ENCODE measurements at regions not wholly inside any gene's neighbourhood (a gene's known extent, or its start where the extent isn't known, plus 50 kb on each side); places are given as distances from the start of the nearest gene placed in this dataset.

DNA sequence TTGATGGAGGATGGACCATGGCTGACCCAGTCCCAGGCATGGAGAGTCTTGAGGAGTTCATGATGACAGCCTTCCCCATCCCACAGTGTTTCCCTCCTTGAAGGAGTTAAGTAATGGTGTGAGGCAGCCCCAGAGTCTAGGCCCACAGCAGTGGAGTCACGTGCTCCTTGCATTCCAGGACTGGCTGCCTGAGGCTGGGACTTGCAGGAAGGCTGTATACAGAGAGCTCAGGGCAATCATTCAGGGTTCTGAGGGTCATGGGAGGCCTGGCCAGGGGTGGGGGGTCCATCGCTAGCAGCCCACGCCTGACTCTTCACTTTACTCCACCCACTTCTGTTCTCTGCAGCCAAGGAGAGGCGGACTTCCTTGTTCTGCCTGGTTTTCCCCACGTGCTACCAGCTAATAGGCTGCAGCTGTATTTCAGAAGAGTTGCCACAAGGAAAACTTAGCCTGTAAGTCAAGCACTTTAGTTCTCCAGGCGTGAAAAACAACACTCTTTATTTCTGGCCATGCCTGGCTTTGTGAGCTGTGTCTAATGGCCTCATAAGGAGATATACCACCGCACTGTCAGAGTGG, 272.5 kb downstream of the DHX35 start:
- no peak for DNase-seq

DNA sequence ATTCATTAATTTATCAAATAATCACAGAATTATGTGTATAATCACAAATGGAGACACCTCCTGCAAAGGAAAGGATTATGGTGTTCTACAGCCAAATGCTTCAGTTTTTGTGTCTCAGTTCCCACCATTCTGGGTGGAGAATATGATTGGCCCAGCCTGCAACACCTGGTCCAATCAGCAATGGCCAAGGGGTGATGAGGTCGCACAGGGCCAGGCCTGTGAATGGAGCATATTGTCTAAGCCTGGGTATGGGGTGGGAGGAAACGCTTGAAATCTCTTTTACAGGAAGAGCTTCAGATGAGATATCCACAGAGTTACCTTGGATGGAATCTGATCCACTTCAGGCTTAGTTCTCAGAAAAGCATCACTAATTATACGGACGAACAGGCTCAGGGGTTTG, 271.6 kb downstream of the DHX35 start:
- no peak for DNase-seq

DNA sequence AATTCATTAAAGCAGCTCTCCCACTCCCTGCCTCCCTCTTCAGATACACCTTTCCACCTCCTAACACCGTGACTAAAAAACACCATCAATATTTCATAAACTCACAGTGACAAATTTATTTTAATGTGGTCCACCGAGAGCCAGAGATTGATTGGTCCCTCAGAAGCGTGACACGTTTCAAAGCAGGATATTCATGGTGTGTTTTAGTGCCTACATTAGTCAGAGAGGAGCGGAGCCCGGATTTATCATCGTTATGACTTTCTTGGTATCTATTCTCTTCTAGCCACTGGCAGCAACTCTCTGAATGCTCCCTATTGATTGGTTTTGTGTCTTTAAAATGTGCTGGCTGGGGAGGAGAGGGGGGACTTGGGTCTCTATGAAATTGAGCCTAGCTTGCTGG, 265.3 kb downstream of the DHX35 start:
- no peak for DNase-seq

DNA sequence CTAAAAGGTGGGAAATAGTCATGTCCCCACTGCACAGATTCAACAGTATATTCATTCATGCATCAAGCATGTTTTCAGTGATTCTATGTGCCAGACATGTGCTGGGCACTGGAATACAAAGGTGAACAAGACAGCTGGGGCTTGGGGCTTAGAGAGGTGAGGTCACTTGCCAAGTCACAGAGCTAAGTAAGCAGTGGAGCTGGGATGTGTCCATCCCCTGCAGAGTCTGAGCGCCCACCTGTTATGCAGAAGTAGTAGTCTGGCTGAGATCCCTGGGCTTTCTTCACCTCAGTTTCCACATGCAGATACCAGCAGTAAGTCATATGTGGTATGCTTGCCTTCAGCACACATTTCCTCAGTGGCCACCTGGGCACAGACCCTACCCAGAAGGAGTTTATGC, 263.8 kb downstream of the DHX35 start:
- no peak for DNase-seq

DNA sequence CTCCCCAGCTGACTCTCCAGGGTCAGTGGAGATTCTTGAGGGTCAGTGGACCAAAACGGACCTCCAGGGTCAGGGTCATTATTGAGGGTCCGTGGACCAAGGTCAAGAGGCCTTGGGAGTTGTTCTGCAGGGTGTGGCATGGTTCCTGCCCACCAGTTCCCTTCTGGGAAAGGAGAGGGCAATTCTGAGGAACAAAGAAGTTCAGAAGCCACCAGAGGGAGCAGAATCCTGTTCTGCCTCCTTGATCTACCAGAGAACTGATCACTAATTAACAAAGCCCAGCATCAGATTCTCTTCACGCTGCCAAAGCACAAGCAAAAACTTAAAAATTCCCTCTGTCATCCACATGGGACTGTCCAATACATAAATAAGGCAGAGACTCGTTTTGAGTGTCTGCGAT, 263.4 kb downstream of the DHX35 start:
- DNase-seq: no peak

DNA sequence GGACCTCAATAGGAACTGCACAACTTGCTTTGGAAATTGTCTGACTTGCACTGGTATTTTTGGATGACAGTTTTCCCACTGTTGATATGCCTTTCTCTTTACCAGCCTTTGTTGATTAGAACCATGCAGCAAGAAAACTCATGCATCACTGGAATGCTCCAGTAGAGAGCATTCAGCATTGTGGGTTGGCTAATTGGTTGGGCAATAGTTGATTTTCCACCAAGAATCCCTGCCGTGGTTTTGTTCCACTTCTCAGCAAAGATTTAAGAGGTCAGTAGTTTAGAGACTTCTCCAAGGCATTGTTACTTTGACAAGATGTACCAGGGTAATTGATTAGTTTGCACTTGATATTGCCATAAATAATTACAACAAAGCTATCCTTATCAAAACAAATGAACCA, 260.0 kb downstream of the DHX35 start:
- DNase-seq: no peak

DNA sequence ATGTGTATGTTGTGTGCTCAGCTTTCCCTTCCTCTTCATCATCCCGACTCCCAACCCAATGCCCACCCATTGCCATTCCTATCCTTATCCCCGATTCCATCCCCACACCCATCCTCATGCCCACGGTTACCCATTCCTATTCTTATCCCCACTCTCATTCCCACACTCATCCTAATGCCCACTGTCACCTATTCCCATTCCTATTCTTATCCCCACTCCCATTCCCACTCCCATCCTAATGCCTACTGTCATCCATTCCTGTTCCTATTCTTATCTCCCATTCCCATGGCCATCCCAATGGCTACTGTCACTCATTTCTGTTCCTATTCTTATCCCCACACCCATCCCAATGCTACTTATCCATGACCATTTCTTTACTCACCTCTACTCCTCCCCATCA, 254.1 kb downstream of the DHX35 start:
- no peak for DNase-seq

DNA sequence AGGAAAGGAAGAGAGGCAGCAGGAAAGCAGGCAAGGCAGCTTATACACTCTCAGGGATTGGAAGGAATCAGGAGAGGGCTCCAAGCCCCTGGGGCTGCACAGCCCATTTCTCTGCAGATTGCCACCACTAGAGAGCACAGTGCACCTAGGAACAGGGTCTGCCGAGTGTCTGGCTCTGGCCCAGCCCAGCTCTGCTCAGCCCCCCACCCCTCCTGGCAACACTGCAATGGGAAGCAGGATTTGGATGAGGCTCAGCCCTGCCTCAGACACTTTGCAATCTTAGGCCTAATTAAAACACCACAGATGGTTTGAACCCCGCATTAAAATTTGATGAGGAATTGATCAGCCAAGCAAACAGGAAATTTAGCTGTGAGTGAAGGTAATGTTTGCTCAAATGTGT, 252.7 kb downstream of the DHX35 start:
- DNase-seq: no peak

DNA sequence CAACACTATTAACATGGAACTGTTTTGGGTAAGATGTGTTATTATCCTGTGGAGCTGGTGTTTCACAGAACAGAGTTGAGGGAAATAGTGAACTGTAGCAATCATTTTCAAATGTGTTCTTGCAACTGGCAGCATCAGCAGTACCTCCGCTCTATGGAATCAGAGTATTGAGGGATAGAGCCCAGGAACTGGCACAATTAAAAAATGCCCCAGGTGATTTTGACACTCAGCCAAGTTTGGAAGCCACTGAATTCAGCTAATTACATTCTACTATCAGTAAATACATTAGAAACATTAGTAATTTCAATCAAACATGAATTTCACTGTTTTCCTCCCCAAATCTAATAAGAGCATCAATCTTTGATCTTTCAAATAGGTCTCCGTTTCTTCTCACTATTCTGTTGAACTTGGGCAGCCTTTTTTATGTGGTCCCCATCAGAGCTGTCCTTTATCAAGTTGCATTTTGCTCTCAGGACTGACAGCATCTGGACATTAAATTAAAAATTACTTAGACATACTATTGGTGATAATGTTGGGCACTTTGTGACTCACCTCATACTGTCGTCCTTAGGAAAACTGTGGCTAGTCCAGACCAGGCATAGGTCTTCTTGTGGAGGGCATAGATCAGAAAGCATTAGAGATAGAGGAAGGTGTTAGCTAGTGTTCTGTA, 251.5 kb downstream of the DHX35 start:
- DNase-seq: no peak

DNA sequence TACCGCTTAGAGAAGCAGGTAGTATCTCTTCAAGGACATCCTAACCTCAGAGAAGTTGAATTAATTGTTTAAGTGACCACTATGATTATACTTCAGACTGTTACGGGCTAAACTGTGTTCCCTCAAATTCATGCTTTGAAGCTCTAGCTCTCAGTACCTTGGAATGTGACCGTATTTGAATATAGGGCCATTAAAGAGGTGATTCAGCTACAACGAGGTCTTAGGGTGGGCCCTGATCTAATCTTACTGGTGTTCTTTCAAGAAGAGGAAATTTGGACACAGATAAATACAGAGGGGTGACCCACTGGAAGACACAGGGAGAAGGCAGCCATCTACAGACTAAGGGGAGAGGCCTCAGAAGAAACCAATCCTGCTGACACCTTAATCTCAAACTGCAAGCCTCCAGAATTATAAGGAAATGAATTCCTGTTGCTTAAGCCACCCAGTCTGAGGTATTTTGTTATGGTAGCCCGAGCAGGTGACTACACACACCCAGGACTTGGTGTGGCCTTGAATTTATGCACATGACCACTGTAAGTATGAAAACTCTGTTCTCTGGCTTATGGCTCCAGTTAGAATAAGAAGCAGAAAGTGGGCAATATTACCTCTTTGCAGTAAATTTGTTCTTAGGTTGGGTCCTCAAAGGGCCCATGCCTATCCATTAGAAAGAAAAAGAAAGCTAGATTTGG, 249.1 kb downstream of the DHX35 start:
- no peak for DNase-seq

DNA sequence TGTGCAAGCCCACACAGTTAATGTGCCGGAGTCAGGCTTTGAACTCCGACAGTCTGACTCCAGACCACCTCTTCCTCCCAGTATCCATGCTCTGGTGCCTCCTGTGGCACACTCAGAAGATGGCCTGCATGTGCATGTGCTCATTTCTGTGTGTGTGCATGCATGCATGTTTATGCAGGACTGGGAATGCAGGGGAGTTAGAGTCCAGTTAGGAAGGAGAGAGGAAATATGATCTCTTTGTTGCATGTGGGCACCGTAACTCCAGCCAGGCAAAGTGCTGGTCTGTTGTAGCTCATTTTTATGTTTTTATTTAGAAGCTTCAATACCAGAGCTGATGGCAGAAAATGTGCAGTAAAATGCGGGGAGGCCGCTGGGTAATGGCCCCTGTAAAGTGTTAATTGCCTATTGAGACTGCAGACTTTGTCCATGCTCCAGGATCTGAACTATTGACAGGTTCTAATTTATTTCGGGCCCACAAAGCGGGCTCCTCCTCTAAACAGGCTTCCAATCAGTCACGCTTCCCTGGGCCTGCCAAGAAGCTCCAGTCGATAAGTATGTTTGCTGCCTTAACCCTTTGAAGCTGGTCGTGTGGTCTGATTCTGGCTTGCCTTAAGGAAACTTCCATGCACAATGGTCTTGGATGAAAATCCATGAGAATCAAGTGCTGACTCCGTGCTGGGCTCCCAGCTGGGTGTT, 248.3 kb downstream of the DHX35 start:
- no peak for DNase-seq

DNA sequence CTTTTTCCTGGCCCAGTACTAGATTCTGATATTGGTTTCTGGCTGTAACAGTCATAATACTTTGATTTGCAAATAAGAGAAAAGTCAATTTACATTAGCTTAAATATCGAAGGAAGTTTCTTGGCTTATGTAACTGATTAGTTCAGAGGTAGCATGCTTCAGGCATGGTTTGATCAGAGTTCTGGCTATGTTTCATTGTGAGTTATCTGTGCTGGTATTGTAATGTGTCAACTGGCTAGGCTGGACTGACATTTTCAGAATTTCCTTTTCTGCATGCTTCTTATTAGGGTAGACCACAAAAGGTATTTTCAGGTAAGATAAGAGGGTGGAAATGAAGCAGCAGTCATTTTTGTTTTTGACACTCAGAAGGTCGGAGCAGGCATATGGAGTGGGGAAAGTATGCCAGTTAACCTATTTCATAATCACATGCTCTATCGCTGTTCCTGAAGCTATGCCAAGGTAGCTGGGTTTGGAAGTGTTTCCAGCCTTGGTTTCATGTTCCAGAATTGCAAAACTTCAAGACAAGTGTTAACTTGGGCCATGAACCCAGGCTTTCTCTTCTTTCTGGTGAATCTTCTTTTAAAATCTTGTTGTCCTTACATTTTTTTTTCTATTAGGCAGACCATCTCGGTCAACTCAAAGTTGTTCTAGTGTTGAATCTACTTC, 244.9 kb downstream of the DHX35 start:
- no peak for DNase-seq

DNA sequence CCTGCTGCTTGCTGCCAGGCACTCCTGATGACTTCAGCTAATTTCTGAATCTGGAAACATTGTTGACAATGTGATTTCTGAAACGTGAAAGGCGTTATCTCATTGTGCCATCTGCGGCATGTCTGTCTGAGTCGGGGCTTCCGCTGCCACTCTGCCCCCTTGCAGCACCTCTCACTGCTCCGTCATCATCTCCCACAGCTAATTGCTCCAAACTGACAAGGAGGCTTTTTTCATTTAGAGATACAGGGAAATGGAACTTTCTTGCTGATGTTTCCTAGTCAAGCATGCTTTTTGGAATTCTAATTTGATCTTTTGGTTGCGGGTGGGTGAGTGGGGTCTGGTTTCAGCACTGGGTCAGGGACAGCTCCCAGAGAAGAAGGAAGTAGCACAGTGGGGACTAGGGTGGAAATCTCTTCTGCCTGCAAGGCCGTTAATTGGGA, 233.5 kb downstream of the DHX35 start:
- peak; percentile 21 for DNase-seq

DNA sequence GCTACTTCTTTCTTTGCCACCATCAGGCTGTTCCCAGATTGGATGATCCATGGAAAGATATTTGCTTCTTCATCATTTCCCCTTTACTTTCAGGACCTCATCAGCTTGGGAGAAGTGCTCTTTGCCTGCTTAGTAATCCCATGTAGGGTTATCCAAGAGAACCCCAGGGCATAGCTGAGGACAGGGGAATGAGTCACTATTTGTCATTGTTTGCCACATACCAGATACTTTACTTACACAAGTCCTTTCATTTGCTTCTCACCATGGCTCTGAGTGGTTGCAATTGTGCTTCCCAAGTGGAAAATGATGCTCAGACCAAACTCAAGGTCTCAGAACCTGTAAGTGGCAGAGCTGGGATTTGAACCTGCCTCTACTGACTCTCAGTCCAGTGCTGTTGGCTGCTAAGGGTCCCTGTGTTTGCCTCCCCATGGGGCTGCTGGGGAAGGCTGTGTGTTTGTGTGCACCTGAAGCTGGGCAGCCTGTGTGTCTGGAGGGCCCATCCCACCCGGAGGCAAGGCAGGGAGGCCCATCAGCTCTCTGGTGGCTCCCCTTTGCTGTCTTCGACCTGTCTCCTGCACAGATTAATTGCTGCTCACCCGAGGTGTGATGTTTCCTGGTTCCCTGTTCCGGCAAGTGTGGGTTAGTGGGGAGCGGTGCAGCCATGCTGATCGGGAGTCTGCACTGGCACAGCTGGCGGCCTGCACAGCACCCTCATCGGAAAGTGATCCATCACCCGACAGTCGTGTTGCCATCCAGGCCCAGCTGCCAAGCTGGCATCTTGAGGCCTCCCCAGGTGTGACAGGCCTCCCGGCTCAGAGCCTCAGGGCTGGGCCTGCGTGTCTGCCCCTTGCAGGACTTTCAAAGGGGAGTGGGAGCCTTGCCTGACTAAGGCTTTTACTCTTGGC, 228.8 kb downstream of the DHX35 start:
- DNase-seq: no peak

DNA sequence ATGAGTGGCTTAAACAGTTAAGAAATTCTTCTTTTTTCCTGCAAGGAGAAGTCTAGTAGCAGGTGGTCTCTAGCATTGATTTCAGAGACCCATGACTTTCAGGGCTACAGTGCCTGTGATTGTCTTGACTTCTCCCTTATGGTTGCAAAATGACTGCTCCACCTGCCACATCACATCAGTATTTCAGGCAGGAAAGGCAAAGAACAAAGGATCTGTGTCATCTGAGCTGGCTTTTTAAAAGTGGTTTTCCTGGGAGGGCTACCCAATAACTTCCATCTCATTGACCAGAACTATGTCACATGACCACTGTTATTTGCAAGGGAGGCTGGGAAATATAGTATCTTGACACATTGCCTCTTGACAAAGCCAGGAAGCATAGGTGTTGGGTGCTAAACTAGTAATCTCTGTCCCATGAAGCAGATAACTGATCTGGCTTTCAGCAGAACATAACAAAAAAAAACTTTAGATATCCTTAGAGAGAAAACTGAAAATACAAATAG, 226.2 kb downstream of the DHX35 start:
- DNase-seq: no peak

DNA sequence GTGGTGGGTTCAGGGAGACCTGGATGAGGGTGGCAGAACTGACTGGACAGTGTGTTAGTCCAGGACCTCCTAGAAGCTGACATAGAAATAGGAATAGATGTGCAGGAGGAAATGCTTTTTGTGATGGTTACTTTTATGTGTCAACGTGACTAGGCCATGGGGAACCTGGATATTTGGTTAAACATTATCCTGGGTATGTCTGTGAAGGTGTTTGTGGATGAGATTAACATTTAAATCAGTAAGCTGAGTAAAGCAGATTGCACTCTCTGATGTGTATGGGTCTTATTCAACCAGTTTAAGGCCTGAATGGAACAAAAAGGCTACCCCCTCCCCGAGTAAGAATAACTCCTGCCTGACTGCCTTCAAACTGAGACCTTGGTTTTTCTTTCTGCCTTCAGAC, 219.3 kb downstream of the DHX35 start:
- no peak for DNase-seq

DNA sequence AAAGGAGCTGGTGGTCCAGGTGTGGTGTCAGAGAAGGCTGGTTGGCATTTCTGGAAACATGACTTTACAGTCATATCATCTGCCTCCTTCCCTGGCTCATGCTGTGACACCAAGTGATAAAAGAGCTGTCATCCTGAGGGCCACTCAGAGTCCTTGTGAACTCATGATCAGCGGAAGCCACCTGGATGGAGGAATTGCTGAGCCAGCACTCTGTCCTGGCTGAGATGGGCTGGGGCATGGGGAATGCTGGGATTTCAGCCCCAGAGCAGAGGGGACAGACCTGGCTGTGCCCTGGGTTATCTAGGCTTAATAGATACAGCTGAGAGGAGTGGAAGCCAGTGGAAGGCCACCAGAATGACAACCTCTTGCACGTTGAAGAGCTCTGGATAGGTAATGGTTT, 214.3 kb downstream of the DHX35 start:
- no peak for DNase-seq

DNA sequence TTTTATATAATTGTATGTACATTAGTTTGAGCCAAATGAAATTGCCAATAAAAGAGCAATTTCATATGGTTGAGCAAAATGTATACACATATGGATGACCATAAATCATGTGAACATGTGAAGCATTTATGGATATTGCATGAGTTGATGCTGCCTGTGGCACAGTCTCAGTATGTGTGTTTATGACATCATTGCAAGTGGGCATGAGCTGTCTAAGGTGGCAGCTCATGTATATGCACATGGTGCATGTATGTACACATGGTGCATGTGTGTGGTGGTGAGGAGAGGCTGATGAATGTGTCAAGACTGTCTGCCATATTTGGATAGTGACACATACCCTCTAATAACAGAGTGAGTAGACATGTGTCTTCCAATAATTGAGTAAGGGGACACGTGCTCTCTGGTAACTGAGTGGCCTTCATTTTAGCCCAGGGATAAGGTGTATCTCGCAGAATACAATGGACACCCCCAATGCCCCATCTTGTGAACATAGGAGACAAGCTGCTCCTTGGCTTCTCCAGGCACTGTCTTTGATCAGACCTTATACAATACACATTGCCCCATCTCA, 208.8 kb downstream of the DHX35 start:
- DNase-seq: no peak

DNA sequence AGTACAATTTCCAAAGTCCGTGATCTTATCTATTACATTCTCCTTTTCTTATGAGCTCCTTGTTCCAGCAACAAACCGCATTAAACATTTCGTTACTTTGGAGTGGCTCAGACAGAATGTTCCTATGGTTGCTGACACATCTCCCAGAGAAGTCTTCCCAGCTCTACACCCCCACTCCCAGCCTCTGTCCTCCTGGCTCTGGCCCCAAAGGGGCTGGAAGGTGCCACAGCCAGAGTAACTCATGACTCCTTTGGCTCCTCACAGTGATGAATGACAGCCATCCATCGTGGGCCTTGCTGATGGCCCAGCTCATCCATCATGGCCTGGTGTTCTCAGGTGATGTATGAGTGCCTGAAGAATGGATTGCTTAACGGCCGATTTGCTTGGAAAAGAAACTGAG, 203.0 kb downstream of the DHX35 start:
- no peak for DNase-seq

DNA sequence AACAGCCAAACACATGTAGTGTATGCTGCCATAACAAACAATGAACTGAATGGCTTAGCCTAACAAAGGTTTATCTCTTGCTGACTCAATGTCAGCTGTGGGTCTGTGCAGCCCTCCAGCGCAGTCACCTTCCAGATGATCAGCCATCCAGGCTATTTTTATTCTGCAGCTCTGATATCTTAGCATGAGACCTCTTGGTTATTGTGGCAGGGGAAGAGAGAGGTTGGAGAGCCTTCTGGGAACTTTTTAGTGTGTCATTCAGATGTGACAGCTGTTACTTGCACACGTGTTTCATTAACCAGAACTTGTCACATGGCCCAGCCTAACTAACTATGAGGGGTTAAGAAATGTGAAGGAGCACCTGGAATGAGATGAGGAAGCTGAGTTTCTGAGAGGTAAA, 202.5 kb downstream of the DHX35 start:
- no peak for DNase-seq

DNA sequence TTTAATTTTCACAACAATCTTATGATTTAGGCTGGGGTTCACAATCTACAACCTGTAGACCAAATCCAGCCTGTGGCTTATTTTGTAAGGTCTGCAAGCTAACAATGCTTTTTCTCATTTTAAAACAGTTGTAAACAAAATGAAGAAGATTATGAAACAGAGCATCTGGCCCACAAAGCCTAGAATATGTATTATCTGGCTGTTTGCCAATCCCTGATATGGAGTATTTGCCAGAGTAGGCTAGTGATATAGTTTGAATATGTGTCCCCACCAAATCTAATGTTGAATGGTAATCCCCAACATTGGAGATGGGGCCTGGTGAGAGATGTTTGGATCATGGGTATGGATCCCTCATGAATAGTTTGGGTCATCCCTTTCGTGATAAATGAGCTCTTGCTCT, 201.8 kb downstream of the DHX35 start:
- no peak for DNase-seq

DNA sequence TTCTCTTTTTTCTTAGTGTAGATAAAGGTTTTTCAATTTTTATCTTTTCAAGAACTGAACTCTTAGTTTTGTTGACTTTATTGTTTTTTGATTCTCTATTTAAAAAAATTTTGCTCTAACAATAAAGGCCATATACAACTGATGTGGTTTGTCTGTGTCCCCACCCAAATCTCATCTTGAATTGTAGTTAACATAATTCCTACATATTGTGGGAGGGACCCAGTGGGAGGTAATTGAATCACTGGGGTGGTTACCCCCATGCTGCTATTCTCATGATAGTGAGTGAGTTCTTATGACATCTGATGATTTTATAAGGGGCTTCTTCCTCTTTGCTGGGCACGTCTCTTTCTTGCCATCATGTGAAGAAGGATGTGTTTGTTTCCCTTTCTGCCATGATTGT, 199.8 kb downstream of the DHX35 start:
- DNase-seq: no peak
